ENCODE measurements at regions not wholly inside any gene's neighbourhood (a gene's known extent, or its start where the extent isn't known, plus 50 kb on each side); places are given as distances from the start of the nearest gene placed in this dataset.

DNA sequence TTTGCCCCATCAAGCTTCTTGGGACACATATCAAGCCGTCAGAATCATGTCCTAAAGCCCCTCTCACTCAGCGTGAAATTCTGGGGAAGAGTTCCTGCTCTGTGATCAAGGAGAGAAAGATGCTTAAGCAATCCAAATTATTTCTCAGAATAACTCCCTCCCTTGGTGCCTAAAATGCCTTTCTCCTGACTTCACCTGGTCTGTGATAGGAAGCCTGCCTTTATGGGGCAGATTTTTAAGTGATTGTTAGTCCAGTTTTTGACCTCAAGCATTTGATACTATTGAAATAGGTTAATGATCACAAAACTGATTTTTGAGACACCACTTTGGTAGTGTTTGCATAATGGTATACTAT lies 76.4 kb upstream of the MAGI2 start:
- TF ChIP-seq, protein P1, sequence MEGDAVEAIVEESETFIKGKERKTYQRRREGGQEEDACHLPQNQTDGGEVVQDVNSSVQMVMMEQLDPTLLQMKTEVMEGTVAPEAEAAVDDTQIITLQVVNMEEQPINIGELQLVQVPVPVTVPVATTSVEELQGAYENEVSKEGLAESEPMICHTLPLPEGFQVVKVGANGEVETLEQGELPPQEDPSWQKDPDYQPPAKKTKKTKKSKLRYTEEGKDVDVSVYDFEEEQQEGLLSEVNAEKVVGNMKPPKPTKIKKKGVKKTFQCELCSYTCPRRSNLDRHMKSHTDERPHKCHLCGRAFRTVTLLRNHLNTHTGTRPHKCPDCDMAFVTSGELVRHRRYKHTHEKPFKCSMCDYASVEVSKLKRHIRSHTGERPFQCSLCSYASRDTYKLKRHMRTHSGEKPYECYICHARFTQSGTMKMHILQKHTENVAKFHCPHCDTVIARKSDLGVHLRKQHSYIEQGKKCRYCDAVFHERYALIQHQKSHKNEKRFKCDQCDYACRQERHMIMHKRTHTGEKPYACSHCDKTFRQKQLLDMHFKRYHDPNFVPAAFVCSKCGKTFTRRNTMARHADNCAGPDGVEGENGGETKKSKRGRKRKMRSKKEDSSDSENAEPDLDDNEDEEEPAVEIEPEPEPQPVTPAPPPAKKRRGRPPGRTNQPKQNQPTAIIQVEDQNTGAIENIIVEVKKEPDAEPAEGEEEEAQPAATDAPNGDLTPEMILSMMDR (conservative IDR thresholded peaks at IDR 0.05): no peak
- TF ChIP-seq ZFX (IDR thresholded peaks at IDR 0.05): no peak

Measured in C4-2B (cell line).